Stromal cell of bone marrow (primary cell): ENCODE measurements at regions not wholly inside any gene's neighbourhood (a gene's known extent, or its start where the extent isn't known, plus 50 kb on each side); places are given as distances from the start of the nearest gene placed in this dataset.
"Not testable (repeated sequence)": the region's sequence is repeated elsewhere in the genome, so short reads cannot be mapped to it uniquely, and the experiment has no call there.

ENCODE experiments used
- DNase-seq: peaks from one replicate; pipeline ENCODE4 v3.0.0-alpha.2; 2012; ENCODE audit warnings: low read depth

DNA sequence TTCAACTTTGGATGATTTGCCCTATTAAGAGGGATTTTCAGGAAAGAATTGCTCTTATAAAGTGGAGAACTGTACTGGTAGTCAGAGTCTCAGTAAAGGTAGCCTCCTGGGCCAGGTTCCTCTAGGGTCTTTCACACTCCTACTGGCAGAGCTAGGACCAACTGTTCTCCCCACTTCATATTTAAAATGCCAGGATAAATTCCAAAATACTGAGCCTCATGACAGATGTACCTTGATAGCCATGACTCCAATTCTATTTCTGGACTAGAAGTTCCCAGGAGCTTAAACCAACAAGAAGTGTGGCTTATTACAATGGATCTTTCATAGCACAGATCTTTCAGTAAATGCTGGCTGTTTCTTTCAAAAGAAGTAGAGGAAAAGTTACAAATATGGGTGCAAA lies 126.5 kb downstream of the C12orf75 start:
- DNase-seq = no peak

DNA sequence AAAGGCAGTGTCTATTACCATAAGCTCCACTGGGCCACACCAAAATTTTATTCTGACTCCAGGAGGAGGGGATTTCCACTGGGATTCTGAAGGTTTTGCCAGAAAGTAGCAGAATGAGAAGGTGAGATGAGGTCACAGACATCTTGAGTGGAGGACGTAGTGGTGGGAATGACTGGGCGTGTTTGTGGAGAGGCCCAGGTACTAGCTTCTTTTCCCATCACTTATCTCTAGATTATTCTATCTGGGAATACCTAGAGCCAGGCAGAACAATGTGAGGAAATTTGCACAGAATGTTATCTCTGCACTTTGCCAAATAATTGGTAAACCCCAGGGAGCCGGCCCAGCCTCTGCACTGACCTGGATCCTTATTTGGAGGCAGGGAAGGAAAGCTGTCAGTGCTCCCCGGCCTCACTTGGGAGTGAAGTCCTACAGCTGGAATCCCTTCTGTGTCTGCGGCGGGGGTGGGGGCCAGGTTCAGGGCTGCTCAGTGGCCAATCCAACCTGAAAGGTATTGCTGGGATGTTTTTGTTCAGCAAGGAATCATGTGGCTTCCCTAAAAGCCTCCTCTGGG lies 129.4 kb downstream of the C12orf75 start:
- no peak for DNase-seq

DNA sequence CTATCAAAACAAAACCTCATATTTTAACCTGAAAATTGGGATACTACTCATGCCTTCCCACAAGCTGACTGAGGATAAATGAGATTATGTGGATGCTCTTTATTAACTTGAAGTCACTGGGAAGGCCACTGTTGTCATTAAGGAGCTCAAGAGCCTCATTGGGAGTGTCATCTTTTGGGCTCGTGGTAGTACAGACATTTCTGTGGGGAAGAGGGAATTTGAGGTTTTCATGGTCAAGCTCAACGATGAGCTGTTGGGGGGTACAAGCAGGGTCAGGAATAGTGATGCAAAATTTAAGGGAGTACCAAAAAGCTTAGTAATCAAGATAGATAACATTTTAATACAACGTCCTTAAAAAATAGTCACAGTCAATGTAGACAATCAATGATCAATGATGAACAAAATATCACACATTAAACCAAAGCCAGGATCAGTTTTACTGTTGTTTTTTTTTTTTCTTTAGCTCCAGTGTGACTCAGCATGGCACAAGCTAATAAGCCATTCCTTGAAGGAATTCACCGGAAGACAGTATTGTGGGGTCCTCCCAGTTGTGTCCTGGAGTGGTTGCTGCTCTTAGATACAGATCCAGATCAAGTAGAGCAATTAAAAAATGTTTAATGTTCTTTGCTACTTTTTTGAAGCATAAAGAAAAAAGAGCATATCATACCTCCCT lies 130.9 kb downstream of the C12orf75 start:
- DNase-seq = no peak

GRCh38 chr12:105461944-105462762 lies 131.7 kb downstream of the C12orf75 start:
- no peak for DNase-seq

- DNase-seq = peak; percentile 29
Observed at GRCh38 chr12:105462831-105463230, 132.3 kb downstream of the C12orf75 start.

DNA sequence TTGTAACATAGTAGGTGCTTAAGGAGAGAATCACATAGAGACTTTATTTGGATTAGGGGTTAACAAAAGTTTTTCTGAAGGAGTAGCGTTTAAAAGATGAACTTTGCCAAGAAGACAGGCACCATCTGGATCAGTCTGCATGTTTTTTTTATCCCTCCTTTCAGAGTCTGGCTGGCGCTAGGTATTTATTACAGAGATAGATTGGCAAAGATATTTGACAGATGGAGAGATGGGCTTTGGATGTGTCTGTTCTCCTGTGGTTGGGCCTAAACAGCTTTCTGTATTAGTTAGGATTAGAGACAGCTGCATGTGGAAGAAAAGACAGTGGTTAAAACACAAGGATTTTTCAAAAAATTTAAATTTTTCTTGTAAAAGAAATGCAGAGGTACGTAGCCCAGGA lies 133.9 kb downstream of the C12orf75 start:
- DNase-seq = no peak

DNA sequence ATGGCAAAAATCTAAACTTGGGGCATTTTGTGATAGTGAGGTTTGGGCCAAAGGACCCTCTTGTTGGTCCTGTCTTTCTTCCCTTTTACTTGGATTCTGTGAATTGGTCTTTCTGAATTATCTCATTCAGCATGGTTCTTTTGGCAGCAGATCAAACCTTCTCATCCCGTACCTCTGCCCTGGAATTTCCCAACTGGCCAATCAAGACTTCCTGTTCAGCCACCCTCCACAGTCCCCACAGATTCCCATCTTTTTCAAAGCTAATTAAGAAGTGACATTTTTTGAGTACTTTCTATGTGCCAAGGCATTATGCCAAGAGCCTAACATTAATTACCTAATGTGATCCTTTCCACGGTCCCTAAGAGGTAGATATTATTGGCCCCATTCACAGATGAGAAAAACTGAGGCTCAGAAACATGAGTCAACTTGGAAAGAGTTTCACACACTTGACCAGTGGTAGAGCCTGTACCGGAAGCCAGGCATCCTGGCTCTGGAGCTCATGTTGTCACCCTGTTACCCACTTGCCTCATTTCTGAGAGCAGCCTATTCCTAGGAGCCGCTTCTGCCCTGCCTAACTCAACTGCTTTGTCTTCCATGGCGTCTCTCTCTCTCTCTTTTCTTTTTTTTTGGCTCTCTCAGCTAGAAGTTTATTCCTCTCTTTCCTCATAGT lies 135.9 kb downstream of the C12orf75 start:
- DNase-seq = no peak

DNA sequence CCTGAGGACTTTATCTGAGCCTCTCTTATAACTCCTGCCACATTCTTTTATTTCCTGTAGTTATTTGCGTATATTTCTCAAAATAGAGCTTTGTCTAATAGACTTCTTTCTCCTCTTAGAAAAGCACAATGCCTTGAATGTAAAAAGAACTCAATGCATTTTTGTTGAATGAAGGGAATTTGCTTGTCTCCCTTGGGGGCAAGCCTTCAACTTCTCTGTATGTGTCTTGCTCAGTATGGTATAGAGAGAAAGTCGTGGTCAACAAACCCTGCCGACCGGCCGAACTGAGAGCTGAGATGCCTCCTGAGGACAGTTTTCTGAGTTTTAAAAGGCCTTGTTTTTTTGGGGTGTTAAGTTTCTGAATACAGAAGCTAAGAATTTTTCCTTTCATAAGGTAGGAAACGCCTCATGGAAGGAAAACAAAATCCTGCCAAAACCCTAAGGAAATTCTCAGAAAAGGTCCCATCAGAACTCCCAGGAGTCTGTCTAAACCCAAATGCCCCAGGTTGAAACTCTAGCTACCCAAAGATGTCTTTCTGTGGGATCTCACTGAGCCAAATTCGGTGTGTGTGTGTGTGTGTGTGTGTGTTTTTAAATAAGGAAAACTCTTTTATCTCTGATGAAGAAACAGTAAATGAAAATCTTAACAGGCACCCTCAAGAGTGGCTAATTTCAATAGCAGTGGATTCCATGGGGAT lies 136.6 kb downstream of the C12orf75 start:
- DNase-seq = no peak

GRCh38 chr12:105467710-105468366 lies 137.3 kb downstream of the C12orf75 start:
- DNase-seq = no peak

- no peak for DNase-seq
Observed at GRCh38 chr12:105468464-105468863, 138.0 kb downstream of the C12orf75 start.

DNA sequence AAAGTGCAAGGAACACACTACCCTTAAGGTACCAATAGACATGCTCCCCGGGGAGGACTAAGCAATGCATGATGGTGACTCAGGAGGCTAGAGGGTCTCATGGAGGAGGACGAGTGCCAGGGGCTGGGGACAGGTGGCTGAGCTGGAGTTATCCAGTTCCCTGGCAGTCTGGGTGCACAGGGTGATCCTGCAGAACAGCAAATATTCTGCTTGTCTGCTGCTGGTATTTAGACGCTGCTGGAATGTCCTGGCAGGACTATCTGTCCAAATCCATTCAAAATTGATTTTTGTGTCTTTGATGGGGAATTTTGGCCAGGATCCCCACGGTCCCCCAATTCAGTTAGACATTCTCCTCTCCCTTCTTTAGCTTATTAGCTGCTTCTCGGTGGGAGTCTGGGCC lies 138.7 kb downstream of the C12orf75 start:
- no peak for DNase-seq

DNA sequence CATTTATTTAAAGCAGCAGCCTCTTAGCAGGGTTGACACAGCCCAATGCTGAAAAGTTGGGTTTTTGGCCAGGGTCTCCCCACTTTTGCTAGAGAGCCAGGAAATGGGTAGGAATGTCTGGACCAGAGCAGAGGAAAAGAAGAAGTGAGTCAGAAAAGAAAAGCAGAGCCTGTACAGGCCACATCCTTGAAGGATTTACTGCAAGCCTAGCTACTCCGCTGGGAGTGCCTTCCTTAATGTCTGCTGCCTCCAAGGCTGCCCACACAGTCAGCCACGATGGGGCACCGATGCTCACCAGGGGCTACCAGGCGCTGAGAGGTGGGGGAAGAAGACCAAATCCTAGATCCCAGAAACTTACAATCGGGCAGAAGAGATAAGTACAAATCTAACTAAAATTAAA lies 139.2 kb downstream of the C12orf75 start:
- DNase-seq = no peak

- DNase-seq = no peak
Observed at GRCh38 chr12:105470102-105470501, 139.6 kb downstream of the C12orf75 start.

GRCh38 chr12:105470601-105471000 lies 140.1 kb downstream of the C12orf75 start:
- DNase-seq = no peak

GRCh38 chr12:105474672-105475071 lies 144.2 kb downstream of the C12orf75 start:
- DNase-seq = peak; percentile 13

DNA sequence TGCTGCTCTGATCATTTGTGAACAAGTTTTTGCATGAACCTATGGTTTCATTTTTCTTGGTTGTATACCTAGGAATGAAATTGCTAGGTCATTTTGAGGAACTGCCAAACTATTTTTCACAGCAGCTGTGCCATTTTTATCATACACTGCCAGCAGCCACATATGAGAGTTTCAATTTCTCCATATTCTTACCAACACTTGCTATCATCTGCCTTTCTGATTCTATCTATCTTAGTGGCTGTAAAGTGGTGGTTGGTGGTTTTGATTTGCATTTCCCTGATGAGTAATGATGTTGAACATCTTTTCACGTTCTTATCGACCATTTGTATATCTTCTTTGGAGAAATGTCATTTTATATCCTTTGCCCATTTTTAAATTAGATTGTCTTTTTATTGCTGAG lies 146.1 kb downstream of the C12orf75 start:
- DNase-seq = no peak

GRCh38 chr12:105477873-105478272 lies 147.4 kb downstream of the C12orf75 start:
- DNase-seq = no peak

GRCh38 chr12:105478788-105479187 lies 148.3 kb downstream of the C12orf75 start:
- not testable (repeated sequence) for DNase-seq

DNA sequence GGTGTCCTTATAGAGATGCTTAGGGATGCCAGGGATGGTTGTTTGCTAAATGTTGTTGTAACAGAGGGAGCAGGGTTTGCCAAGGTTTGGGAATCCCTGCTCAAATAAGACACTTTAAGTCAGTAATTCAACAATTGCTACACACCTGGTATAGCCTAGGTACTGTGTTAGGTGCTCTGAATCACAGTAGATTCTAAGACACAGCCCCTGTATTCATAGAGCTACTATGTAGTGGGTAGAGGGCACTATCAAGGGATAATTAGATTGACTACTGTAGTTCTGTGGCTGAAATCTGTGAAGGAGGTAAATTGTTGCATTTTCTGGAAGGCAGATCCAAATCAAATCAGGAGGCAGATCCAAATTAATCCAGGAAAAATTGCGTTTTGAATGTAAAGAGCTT lies 149.2 kb downstream of the C12orf75 start:
- DNase-seq = no peak

GRCh38 chr12:105480162-105480561 lies 149.7 kb downstream of the C12orf75 start:
- DNase-seq = no peak
